HAP-1 (cell line): ENCODE measurements at regions not wholly inside any gene's neighbourhood (a gene's known extent, or its start where the extent isn't known, plus 50 kb on each side); places are given as distances from the start of the nearest gene placed in this dataset.

Experiments used
- DNase-seq, 2 experiments: peaks; one replicate each; pipeline ENCODE4 v3.0.0-alpha.2; 2016 to 2020; ENCODE audit warnings: low spot score in 2 of 2
- H3K27me3 ChIP-seq: fragments of 250-450 bp; sonication (Bioruptor Pico); 2 replicates; pipeline ENCODE4 v1.5.1; 2020; ENCODE audit warnings: low read depth, mild to moderate bottlenecking, moderate library complexity
- H3K36me3 ChIP-seq: fragments of 250-450 bp; sonication (Bioruptor Pico); replicated peaks from 2 replicates; pipeline ENCODE4 v1.5.1; 2020; ENCODE audit warnings: mild to moderate bottlenecking
- H3K4me1 ChIP-seq: fragments of 250-450 bp; sonication (Bioruptor Pico); 2 replicates; pipeline ENCODE4 v1.5.1; 2020; ENCODE audit warnings: mild to moderate bottlenecking
- H3K4me3 ChIP-seq: fragments of 250-450 bp; sonication (Bioruptor Pico); 2 replicates; pipeline ENCODE4 v1.5.1; 2020; ENCODE audit warnings: mild to moderate bottlenecking, moderate library complexity
- H3K9me3 ChIP-seq: fragments of 250-450 bp; sonication (Bioruptor Pico); 2 replicates; pipeline ENCODE4 v1.5.1; 2020; ENCODE audit warnings: mild to moderate bottlenecking, moderate library complexity
- in situ Hi-C: fragments of 300-500 bp; cut with MboI; formaldehyde crosslinking; loops from 3 replicates; pipeline ENCODE4 v1.14.3; 2020; ENCODE audit warnings: low sequenced_read_pairs, inconsistent platforms, mixed read lengths

DNA sequence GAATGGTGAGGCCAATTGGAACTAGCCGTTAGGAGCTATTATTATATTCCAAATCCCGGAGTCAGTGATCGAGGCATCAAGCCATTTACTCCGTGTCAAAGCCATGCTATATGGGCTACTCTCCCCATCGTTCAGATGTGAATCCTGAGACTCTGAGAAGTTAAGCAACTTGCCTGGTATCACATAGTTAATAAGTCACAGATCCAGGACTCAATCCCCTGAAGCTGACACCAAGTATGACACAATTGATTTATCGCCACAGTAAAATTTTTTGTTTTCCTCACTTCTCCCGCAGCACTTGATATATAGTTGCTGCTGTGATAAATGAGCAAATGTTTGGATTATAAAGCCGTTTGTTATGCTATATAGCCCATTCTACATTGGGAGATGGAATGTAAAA is 50.8 kb upstream of the TSHZ2 start:
- no peak for DNase-seq
- Histone ChIP-seq H3K4me1 (no peaks in the 10 kb centered on the region), H3K4me3 (no peak overlapping the region), H3K9me3 (no peaks in the 10 kb centered on the region), H3K27me3 (no peaks in the 10 kb centered on the region), H3K36me3 (no peaks in the 10 kb centered on the region)
- in situ Hi-C loops, result no loop called here

DNA sequence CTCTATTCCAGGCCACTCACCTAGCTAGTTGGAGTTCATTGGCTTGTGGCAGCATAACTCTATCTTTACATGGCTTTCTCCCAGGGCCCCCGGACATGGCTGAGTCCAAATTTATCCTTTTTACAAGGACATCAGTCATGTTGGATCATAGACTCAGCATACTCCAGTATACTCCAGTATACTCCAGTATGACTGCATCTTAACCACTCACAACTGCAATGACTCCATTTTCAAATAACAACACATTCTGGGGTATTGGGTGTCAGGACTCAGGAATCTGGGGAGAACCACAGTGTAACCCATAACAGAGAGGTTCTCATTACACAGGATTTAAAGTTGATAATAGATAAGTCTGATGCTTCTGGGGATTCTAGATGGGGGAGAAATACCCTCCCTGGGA is 53.8 kb upstream of the TSHZ2 start:
- H3K4me3 ChIP-seq, result no peak overlapping the region
- H3K9me3 ChIP-seq, result no peaks in the 10 kb centered on the region
- DNase-seq, result no peak
- no peaks in the 10 kb centered on the region for H3K36me3 ChIP-seq
- no peaks in the 10 kb centered on the region for H3K27me3 ChIP-seq
- no peaks in the 10 kb centered on the region for H3K4me1 ChIP-seq
- in situ Hi-C loops, result no loop called here

DNA sequence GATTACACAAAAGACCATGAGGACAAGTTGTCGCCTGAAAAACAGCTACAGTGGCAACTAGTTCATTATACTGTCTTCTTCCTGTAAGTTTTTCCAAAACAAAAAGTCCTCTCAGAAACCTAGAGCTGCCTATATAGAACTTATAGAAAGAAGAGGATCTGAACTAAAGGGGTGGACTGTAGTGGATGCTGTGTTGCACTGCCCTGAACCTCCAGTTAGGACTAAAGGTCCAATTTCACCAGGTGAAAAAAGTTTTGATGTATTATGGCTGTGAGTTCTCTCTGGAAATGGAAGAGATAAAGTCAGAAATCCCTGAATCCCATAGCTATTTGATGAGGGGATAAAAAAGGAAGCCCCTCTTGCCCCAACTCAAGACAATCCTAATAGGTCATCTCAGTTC is 56.6 kb upstream of the TSHZ2 start:
- Histone ChIP-seq H3K4me1 (no peaks in the 10 kb centered on the region), H3K4me3 (no peak overlapping the region), H3K9me3 (no peaks in the 10 kb centered on the region), H3K27me3 (no peaks in the 10 kb centered on the region), H3K36me3 (no peaks in the 10 kb centered on the region)
- in situ Hi-C loops, result no loop called here
- no peak for DNase-seq

DNA sequence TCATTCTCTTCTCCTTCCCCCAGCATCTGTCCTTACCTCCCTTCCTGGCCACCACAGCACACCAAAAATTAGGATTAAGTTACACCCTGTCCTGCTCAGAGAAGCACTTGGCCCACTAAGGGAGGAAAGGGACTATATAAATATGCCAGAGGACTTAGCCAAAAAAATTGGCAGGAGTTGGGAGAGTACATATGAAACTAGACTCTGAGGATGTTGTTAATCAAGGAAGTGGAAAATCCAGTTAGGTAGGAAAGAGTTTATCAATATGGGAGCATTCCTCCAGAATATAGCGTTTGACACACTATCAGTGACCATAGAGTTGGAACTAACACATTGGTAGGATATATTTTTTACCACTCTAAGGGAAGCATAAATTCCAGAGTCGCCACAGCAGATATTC is 57.3 kb upstream of the TSHZ2 start:
- Histone ChIP-seq H3K27me3 (no peaks in the 10 kb centered on the region), H3K4me1 (no peaks in the 10 kb centered on the region), H3K36me3 (no peaks in the 10 kb centered on the region), H3K4me3 (no peak overlapping the region), H3K9me3 (no peaks in the 10 kb centered on the region)
- no peak for DNase-seq
- in situ Hi-C loops, result no loop called here

DNA sequence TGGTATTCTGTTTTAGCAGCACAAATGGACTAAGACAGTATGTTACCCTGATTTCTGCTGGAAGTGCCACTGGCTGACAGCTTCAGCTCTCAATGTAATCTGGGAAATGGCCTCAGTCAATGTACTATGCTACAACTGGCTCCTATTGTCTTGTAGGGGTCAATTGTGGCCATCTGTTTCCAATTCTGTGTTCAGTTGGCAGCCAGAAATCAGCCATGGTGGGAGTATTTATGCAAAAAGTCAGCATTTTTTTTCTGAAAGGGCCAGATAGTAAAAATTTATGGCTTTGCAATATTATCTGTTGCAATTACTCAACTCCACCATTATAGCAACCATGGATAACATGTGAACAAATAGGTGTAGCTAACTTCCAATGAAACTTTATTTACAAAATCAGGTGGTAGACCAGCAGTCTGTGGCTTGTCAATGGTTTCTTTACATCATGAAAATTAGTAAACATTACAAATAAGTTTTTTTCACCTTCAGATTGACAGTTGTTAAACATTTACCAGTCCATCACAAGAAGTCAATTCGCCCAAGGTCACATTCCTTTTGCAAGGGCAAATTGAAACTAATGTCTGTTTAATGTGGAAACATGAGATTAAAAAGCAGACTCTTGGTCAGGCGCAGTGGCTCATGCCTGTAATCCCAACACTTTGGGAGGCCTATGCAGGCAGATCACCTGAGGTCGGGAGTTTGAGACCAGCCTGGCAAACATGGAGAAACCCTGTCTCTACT is 58.3 kb upstream of the TSHZ2 start:
- no peaks in the 10 kb centered on the region for H3K27me3 ChIP-seq
- no peaks in the 10 kb centered on the region for H3K9me3 ChIP-seq
- no peak for DNase-seq
- H3K4me1 ChIP-seq, result no peaks in the 10 kb centered on the region
- no peak overlapping the region for H3K4me3 ChIP-seq
- in situ Hi-C loops, result no loop called here
- H3K36me3 ChIP-seq, result no peaks in the 10 kb centered on the region

DNA sequence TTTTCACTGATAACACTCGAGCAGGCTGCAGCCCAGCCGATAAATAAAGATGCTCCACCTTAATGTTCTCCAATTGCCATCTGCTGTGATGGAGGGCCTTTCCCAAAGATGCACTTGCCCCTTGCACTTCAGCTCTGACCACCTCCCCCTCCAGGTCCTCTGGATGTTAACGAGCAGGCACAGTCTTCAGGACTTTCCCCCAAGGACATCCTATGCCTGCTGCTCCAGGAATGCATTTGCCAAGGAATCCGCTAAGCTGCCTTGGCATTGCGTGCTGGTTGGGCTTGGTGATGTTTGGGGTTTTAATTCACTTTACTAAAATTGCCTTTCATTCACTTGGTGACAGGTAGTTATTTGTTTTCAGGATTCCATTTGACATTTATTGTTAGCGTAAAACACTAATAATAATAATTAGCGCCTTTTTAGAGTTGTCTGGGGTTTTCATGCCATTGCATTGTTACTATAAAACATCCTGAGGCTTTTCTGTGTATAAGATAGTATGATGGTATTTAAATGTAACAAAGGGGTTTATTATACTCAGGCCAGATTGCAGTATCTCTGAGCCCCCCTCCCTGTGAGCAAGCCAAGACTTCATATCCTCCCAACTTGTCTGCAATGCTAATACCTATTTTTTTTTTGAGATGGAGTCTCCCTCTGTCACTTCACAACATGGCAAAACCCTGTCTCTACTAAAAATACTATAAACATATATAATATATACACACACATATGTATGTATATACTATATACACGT is 66.7 kb upstream of the TSHZ2 start:
- H3K27me3 ChIP-seq, result no peaks in the 10 kb centered on the region
- in situ Hi-C loops, result no loop called here
- DNase-seq, result no peak
- no peaks in the 10 kb centered on the region for H3K9me3 ChIP-seq
- H3K4me3 ChIP-seq, result no peak overlapping the region
- H3K4me1 ChIP-seq, result no peaks in the 10 kb centered on the region
- no peaks in the 10 kb centered on the region for H3K36me3 ChIP-seq

DNA sequence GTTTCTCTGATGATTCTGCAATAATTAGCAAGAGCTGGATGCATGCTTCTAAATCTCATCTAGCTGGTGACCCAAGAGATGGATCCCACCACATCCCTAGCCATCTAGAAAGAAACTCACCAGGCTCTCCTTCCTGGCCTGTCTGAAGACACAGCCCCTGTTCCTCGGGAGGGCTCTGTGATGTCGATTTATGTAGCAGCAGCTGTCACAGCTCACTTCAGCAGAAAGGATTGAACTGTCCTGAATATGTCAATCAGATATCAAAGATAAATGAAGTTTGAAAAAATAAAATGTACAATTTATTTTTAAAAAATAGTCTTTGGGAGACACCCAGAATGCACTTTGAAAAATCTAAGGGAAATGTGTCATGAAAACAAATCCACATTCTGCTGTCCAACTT is 67.3 kb upstream of the TSHZ2 start:
- in situ Hi-C loops, result no loop called here
- Histone ChIP-seq H3K36me3 (no peaks in the 10 kb centered on the region), H3K9me3 (no peaks in the 10 kb centered on the region), H3K4me1 (no peaks in the 10 kb centered on the region), H3K27me3 (no peaks in the 10 kb centered on the region), H3K4me3 (no peak overlapping the region)
- no peak for DNase-seq

DNA sequence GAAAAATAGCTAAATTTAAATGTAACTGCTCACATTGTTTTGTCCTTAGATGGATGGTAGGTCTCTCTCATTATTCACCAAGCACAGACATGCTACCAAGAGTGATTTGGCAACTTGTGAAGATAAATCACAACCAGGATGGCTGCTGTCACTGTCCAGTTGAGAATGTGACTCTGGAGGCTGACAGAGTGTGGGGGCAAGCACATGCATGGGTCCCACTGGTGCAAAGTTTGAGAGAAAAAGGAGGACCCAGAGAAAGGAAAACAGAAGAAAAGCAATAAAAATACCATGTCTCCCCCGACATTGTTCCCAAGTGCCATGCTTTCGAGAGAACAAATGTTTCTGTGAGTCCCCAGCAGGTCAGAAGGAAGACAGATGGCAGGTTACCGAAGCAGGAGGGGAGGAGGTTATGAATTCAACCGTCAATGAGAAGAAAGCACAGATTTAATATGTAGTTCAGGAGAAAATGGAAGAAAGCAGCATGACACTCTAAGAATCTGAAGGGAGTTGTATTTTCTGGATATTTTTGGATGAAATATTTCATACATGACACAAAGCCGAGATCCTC is 73.0 kb upstream of the TSHZ2 start:
- Histone ChIP-seq H3K9me3 (no peaks in the 10 kb centered on the region), H3K27me3 (no peaks in the 10 kb centered on the region), H3K4me3 (no peak overlapping the region), H3K36me3 (no peaks in the 10 kb centered on the region), H3K4me1 (no peaks in the 10 kb centered on the region)
- DNase-seq, result no peak
- in situ Hi-C loops, result no loop called here

DNA sequence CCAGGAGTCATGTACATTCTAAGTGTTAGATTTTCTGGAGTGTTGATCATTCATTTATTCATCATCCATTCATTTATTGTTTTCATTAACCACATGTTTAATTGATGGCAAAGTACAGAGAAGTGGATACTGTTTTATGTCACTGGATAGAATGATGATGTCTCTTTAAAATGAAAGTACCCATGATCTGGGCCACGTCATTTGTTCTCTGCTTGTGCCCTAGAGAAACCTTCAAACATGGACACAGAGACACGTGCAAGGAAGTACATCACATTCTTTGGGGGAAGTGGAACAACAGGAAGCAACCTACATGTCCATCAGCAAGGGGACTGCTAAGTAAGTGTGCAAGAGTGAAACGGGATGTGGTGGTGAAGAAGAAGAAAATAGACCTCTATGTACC is 75.8 kb upstream of the TSHZ2 start:
- H3K4me1 ChIP-seq, result no peaks in the 10 kb centered on the region
- no peaks in the 10 kb centered on the region for H3K9me3 ChIP-seq
- no peak for DNase-seq
- H3K27me3 ChIP-seq, result no peaks in the 10 kb centered on the region
- H3K36me3 ChIP-seq, result no peaks in the 10 kb centered on the region
- H3K4me3 ChIP-seq, result no peak overlapping the region
- in situ Hi-C loops, result no loop called here

DNA sequence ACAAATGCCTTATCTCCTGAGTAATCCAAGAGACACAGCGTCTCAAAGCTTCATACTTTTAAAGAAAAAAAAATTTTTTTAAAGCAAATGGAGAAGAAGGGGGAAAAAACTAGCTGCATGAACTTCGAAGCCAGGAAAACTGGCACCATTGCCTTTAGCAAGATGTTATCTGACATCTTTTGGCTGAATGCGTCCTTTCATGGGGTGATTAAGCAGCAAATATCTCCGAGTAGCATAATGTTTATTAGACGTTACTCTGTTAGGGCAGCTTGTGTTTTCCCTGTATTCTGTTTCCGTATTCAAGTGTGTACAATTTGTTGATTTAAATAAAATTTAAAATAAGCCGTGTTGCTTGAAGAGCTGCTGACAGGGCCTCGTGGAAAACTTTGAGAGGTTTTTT is 76.5 kb upstream of the TSHZ2 start:
- in situ Hi-C loops, result no loop called here
- no peaks in the 10 kb centered on the region for H3K36me3 ChIP-seq
- no peaks in the 10 kb centered on the region for H3K27me3 ChIP-seq
- no peak for DNase-seq
- H3K4me1 ChIP-seq, result no peaks in the 10 kb centered on the region
- no peak overlapping the region for H3K4me3 ChIP-seq
- no peaks in the 10 kb centered on the region for H3K9me3 ChIP-seq

DNA sequence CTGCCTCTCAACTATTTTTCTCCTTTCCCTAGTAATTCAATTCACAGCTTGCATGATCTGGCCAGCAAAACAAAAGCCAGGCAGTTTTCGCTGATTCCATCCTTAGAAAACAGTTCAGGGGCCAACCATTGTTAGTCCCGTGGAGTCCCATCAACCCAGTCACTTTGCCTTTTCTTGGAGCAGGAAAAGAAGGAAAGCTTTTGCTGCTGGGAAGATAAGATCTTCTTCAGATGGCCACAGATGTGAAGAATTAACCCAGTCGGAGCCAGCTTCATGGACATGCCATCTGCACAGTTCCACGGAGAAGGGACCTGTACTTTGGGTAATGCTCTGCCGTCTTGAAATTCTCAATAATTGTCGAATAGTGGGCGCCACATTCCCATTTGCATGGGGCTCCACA is 76.9 kb upstream of the TSHZ2 start:
- H3K4me3 ChIP-seq, result no peak overlapping the region
- DNase-seq, result no peak
- no peaks in the 10 kb centered on the region for H3K36me3 ChIP-seq
- H3K9me3 ChIP-seq, result no peaks in the 10 kb centered on the region
- in situ Hi-C loops, result no loop called here
- H3K4me1 ChIP-seq, result no peaks in the 10 kb centered on the region
- H3K27me3 ChIP-seq, result no peaks in the 10 kb centered on the region

DNA sequence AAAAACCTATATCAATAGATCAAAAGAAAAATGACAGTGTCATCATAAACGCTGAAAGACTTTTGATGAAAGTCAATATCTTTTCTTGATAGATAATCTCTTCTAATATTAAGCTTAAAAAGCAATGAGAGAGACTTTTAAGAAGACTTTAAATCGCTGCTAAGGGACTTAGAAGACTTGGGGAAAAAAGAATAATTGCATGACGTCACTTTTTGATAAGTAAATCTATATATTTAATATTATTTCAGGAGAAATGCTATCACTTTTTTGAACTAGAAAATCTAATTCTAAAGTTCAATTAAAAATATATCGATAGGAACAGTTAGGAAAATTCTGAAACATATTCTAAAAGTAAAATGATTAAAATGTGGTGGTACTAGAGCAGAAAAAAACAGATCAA is 78.7 kb upstream of the TSHZ2 start:
- no peaks in the 10 kb centered on the region for H3K4me1 ChIP-seq
- in situ Hi-C loops, result no loop called here
- no peaks in the 10 kb centered on the region for H3K9me3 ChIP-seq
- no peak overlapping the region for H3K4me3 ChIP-seq
- H3K36me3 ChIP-seq, result no peaks in the 10 kb centered on the region
- no peak for DNase-seq
- no peaks in the 10 kb centered on the region for H3K27me3 ChIP-seq

DNA sequence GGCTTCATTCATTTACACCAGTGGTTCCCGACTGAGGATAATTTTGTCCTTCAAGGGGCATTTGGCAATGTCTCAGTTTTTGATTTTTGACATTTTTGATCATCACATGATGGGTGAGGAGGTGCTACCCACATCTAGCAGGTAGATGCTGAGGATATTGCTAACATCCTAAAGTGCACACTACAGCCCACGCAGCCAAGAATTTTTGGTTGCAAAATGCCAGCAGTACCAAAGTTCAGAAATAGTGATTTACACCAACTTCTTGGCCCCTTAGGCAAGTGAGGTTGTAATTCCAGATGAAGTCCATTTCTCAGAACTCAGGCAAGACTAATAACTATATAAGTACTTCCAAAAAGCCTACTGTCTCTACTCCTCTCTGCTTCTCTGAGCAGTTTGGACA is 80.1 kb upstream of the TSHZ2 start:
- no peaks in the 10 kb centered on the region for H3K4me1 ChIP-seq
- H3K27me3 ChIP-seq, result no peaks in the 10 kb centered on the region
- DNase-seq, result no peak
- H3K9me3 ChIP-seq, result no peaks in the 10 kb centered on the region
- H3K4me3 ChIP-seq, result no peak overlapping the region
- H3K36me3 ChIP-seq, result no peaks in the 10 kb centered on the region
- in situ Hi-C loops, result no loop called here

DNA sequence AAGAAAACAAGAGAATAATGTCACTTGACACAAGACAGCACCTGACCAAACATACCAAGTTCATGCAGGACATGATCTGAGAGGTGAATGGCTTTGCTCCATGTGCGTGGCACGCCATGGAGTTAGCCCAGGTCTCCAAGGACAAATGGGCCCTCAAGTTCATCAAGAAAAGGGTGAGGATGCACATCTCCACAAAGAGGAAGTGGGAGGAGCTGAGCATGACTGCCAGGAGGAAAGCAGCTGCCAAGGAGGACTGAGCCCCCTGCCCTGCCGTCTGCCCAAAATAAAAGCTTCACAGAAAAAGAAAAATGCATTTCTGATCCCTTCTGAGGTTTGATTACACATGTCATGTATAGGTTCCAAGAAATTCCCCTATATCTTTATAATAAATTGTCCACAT is 82.0 kb upstream of the TSHZ2 start:
- Histone ChIP-seq H3K27me3 (no peaks in the 10 kb centered on the region), H3K36me3 (no peaks in the 10 kb centered on the region), H3K4me1 (no peaks in the 10 kb centered on the region), H3K9me3 (no peaks in the 10 kb centered on the region), H3K4me3 (no peak overlapping the region)
- DNase-seq, result no peak
- in situ Hi-C loops, result no loop called here
